Neural crest cell (in vitro differentiated cells): ENCODE measurements at regions not wholly inside any gene's neighbourhood (a gene's known extent, or its start where the extent isn't known, plus 50 kb on each side); places are given as distances from the start of the nearest gene placed in this dataset.
"Not testable (repeated sequence)": the region's sequence is repeated elsewhere in the genome, so short reads cannot be mapped to it uniquely, and the experiment has no call there.

Experiments used
- DNase-seq: peaks from one replicate; pipeline ENCODE4 v3.0.0; 2021; ENCODE audit warnings: low read depth, mixed read lengths, low spot score
- H3K27ac Mint-ChIP-seq: one replicate; pipeline ENCODE4 v1.8.0; 2021; ENCODE audit warnings: mild to moderate bottlenecking, mixed read lengths; ENCODE audit not compliant: unreplicated experiment
- H3K27me3 Mint-ChIP-seq: 2 replicates; pipeline ENCODE4 v1.8.0; 2021; ENCODE audit warnings: low read depth, mild to moderate bottlenecking, mixed read lengths
- H3K36me3 Mint-ChIP-seq: 2 replicates; pipeline ENCODE4 v1.8.0; 2021; ENCODE audit warnings: low read depth, mild to moderate bottlenecking, mixed read lengths
- H3K4me1 Mint-ChIP-seq: 2 replicates; pipeline ENCODE4 v1.8.0; 2021; ENCODE audit warnings: mixed read lengths
- H3K4me3 Mint-ChIP-seq: one replicate; pipeline ENCODE4 v1.8.0; 2021; ENCODE audit warnings: mild to moderate bottlenecking, mixed read lengths
- H3K9me3 Mint-ChIP-seq: 2 replicates; pipeline ENCODE4 v1.8.0; 2021; ENCODE audit warnings: mixed read lengths
- CTCF ChIP-seq: fragments of 200-600 bp; sonication (generic); conservative IDR thresholded peaks from 2 replicates; pipeline ENCODE4 v1.5.0; 2021; ENCODE audit warnings: antibody characterized with exemption, mild to moderate bottlenecking

- Mint-ChIP-seq H3K4me1 (no peaks in the 10 kb centered on the region), H3K4me3 (no peak overlapping the region), H3K27me3 (no peaks in the 10 kb centered on the region), H3K36me3 (peaks cover 10% of the 10 kb centered on the region), H3K27ac (no peak overlapping the region), H3K9me3 (peaks cover 5% of the 10 kb centered on the region)
- DNase-seq = no peak
- TF ChIP-seq CTCF = no peak
Observed at GRCh38 chrX:40912166-40912565, 173.1 kb upstream of the USP9X start.

GRCh38 chrX:40912576-40912975 is 172.7 kb upstream of the USP9X start:
- Mint-ChIP-seq H3K9me3 (peaks cover 5% of the 10 kb centered on the region), H3K27ac (no peak overlapping the region), H3K4me3 (no peak overlapping the region)

GRCh38 chrX:40920351-40920750 is 164.9 kb upstream of the USP9X start:
- Mint-ChIP-seq H3K4me1 (no peaks in the 10 kb centered on the region), H3K27ac (no peak overlapping the region)

More at GRCh38 chrX:40912576-40912975, 172.7 kb upstream of the USP9X start:
- TF ChIP-seq CTCF = no peak
- H3K36me3 Mint-ChIP-seq = peaks cover 10% of the 10 kb centered on the region
- no peaks in the 10 kb centered on the region for H3K4me1 Mint-ChIP-seq
- DNase-seq = no peak
- H3K27me3 Mint-ChIP-seq = no peaks in the 10 kb centered on the region

GRCh38 chrX:40922307-40922706 is 162.9 kb upstream of the USP9X start:
- Mint-ChIP-seq H3K4me3 (no peak overlapping the region), H3K27me3 (no peaks in the 10 kb centered on the region), H3K36me3 (peaks cover 4% of the 10 kb centered on the region), H3K27ac (no peak overlapping the region), H3K9me3 (peaks cover 19% of the 10 kb centered on the region), H3K4me1 (no peaks in the 10 kb centered on the region)
- no peak for DNase-seq
- TF ChIP-seq CTCF = peak; percentile 54

More at GRCh38 chrX:40920351-40920750, 164.9 kb upstream of the USP9X start:
- Mint-ChIP-seq H3K36me3 (peaks cover 6% of the 10 kb centered on the region), H3K4me3 (no peak overlapping the region), H3K27me3 (no peaks in the 10 kb centered on the region), H3K9me3 (peaks cover 19% of the 10 kb centered on the region)
- no peak for DNase-seq
- no peak for TF ChIP-seq CTCF

GRCh38 chrX:40926739-40927427 is 158.4 kb upstream of the USP9X start:
- not testable (repeated sequence) for H3K36me3 Mint-ChIP-seq, H3K27me3 Mint-ChIP-seq, H3K27ac Mint-ChIP-seq, H3K4me1 Mint-ChIP-seq, DNase-seq, H3K4me3 Mint-ChIP-seq
- H3K9me3 Mint-ChIP-seq = peaks cover 16% of the 10 kb centered on the region

- no peak for TF ChIP-seq CTCF
Observed at GRCh38 chrX:40928076-40928475, 157.2 kb upstream of the USP9X start.

More at GRCh38 chrX:40928076-40928475, 157.2 kb upstream of the USP9X start:
- peaks cover 2% of the 10 kb centered on the region for H3K4me1 Mint-ChIP-seq
- no peak overlapping the region for H3K27ac Mint-ChIP-seq
- H3K36me3 Mint-ChIP-seq = no peaks in the 10 kb centered on the region
- H3K9me3 Mint-ChIP-seq = peaks cover 8% of the 10 kb centered on the region
- H3K27me3 Mint-ChIP-seq = no peaks in the 10 kb centered on the region
- no peak for DNase-seq
- no peak overlapping the region for H3K4me3 Mint-ChIP-seq
